Panc1 (cell line): ENCODE measurements at regions not wholly inside any gene's neighbourhood (a gene's known extent, or its start where the extent isn't known, plus 50 kb on each side); places are given as distances from the start of the nearest gene placed in this dataset.

Source experiments
- ATAC-seq: fragments of 200-7000 bp; cut with Tn5 transposase; 2 replicates; pipeline ENCODE4 v1.9.1; 2020; ENCODE audit warnings: mild to moderate bottlenecking, moderate library complexity
- BruUV-seq: library from RNA; stranded (reverse); fragments of 400-500 nt; replicated peaks from 2 replicates; lab custom pipeline; 2021; lab: Mats Ljungman, UMichigan
- CTCF ChIA-PET: fragments of 300-600 bp; sonication (Branson Sonifier 250); formaldehyde crosslinking; loops from one replicate; lab custom pipeline; 2022; ENCODE audit warnings: antibody characterized with exemption; lab: Charles Lee
- POLR2A ChIA-PET: fragments of 300-600 bp; sonication (Branson Sonifier 250); formaldehyde crosslinking; loops from one replicate; lab custom pipeline; 2022; ENCODE audit warnings: antibody characterized with exemption; lab: Charles Lee
- DNase-seq: peaks from one replicate; pipeline ENCODE4 v3.0.0-alpha.2; 2010; ENCODE audit warnings: low read depth, low spot score
- H3K27ac ChIP-seq: 2 replicates; pipeline ENCODE4 v1.5.1; 2011; ENCODE audit warnings: mild to moderate bottlenecking, low read length, inconsistent platforms
- H3K27me3 ChIP-seq: fragments of 200-500 bp; sonication (Bioruptor generic); 2 replicates; pipeline ENCODE4 v1.6.0; 2014; ENCODE audit warnings: low read length, inconsistent platforms; ENCODE audit not compliant: control insufficient read depth, insufficient read depth
- H3K36me3 ChIP-seq: fragments of 200-500 bp; sonication (Bioruptor generic); 2 replicates; pipeline ENCODE4 v1.5.1; 2014; ENCODE audit warnings: inconsistent platforms, mild to moderate bottlenecking, low read length, moderate library complexity; ENCODE audit not compliant: control insufficient read depth, insufficient read depth
- H3K4me1 ChIP-seq: 2 replicates; pipeline ENCODE4 v1.5.1; 2011; ENCODE audit warnings: inconsistent platforms, mild to moderate bottlenecking, low read length, moderate library complexity; ENCODE audit not compliant: control insufficient read depth, insufficient read depth
- H3K4me3 ChIP-seq, 2 experiments: 2 replicates each; pipeline ENCODE4 v1.5.1; 2011 to 2012; ENCODE audit warnings: low read depth in 2 of 2, low read length in 2 of 2, mild to moderate bottlenecking in 2 of 2, inconsistent platforms in 1 of 2, moderate library complexity in 1 of 2
- H3K9me3 ChIP-seq: fragments of 200-500 bp; sonication (Bioruptor generic); 2 replicates; pipeline ENCODE4 v1.5.1; 2014; ENCODE audit warnings: low read depth, mild to moderate bottlenecking, inconsistent platforms, low read length, moderate library complexity; ENCODE audit not compliant: control insufficient read depth, insufficient read depth
- CTCF ChIP-seq: fragments of 450-650 bp; IDR thresholded peaks from 2 replicates; pipeline ENCODE4 v1.5.1; 2017; ENCODE audit warnings: mild to moderate bottlenecking
- POLR2AphosphoS5 ChIP-seq: IDR thresholded peaks from 2 replicates; pipeline ENCODE4 v1.6.1; 2012; ENCODE audit warnings: mild to moderate bottlenecking, low read depth, low read length, moderate library complexity
- REST ChIP-seq, 2 experiments: IDR thresholded peaks; 2 replicates each; pipeline ENCODE4 v1.6.1; 2011 to 2012; ENCODE audit warnings: low read depth in 2 of 2, control low read depth in 1 of 2, low read length in 1 of 2, mild to moderate bottlenecking in 1 of 2, moderate library complexity in 1 of 2; ENCODE audit not compliant: insufficient read depth in 1 of 2
- SIN3A ChIP-seq: IDR thresholded peaks from 2 replicates; pipeline ENCODE4 v1.6.1; 2012; ENCODE audit warnings: low read depth, mild to moderate bottlenecking, low read length, moderate library complexity, borderline replicate concordance; ENCODE audit not compliant: insufficient read depth
- TCF7L2 ChIP-seq: IDR thresholded peaks from 2 replicates; pipeline ENCODE4 v1.6.1; 2011; ENCODE audit warnings: mild to moderate bottlenecking, low read depth, low read length, inconsistent platforms
- in situ Hi-C: cut with HindIII; loops from 2 replicates; pipeline ENCODE4 v1.10.0; 2016; ENCODE audit warnings: low sequenced_read_pairs, low pct_unique_long_range_greater_than_20kb
- intact Hi-C: fragments of 100-400 bp; cut with micrococcal nuclease; formaldehyde crosslinking; loops from one replicate; pipeline ENCODE4 v1.10.0; 2022; ENCODE audit not compliant: unreplicated experiment

- TF ChIP-seq POLR2AphosphoS5 (no peak), REST (IDR thresholded peaks at IDR 0.05; ENCODE audit: insufficient read depth in 1 of 2, low read depth in 2 of 2, low read length in 1 of 2) (no peak), CTCF (no peak), SIN3A (no peak), TCF7L2 (no peak)
- BruUV-seq: no TSS peak
- in situ Hi-C loops: no loop called here
- DNase-seq: no peak
- ChIA-PET POLR2A (no interaction called here), CTCF (no interaction called here)
- no peaks in the 10 kb centered on the region for H3K9me3 ChIP-seq
- no peak overlapping the region for H3K4me3 ChIP-seq
- no peak for ATAC-seq
- no peak overlapping the region for H3K27ac ChIP-seq
- no peaks in the 10 kb centered on the region for H3K36me3 ChIP-seq
- H3K27me3 ChIP-seq: no peaks in the 10 kb centered on the region
- intact Hi-C loops: no loop called here
- no peaks in the 10 kb centered on the region for H3K4me1 ChIP-seq
Observed at GRCh38 chr5:105565531-105565930, 2002.9 kb upstream of the NUDT12 start.

- ATAC-seq (no peak), DNase-seq (no peak)
- CTCF ChIA-PET: no interaction called here
- no peaks in the 10 kb centered on the region for H3K36me3 ChIP-seq
- TF ChIP-seq TCF7L2: no peak
- TF ChIP-seq POLR2AphosphoS5: no peak
- no peak for TF ChIP-seq REST (IDR thresholded peaks at IDR 0.05; ENCODE audit: insufficient read depth in 1 of 2, low read depth in 2 of 2, low read length in 1 of 2)
- no peak for TF ChIP-seq CTCF
- no peak for TF ChIP-seq SIN3A
- no peaks in the 10 kb centered on the region for H3K4me1 ChIP-seq
- H3K27ac ChIP-seq: no peak overlapping the region
- H3K27me3 ChIP-seq: no peaks in the 10 kb centered on the region
- no peaks in the 10 kb centered on the region for H3K9me3 ChIP-seq
- intact Hi-C loops (no loop called here), in situ Hi-C loops (no loop called here)
- no TSS peak for BruUV-seq
- no peak overlapping the region for H3K4me3 ChIP-seq
- POLR2A ChIA-PET: no interaction called here
Observed at GRCh38 chr5:105563842-105564241, 2001.3 kb upstream of the NUDT12 start.
